DND-41 (cell line): ENCODE measurements at regions not wholly inside any gene's neighbourhood (a gene's known extent, or its start where the extent isn't known, plus 50 kb on each side); places are given as distances from the start of the nearest gene placed in this dataset.

Experiments
- CTCF ChIP-seq: IDR thresholded peaks from 2 replicates; pipeline ENCODE4 v1.5.1; 2012; ENCODE audit warnings: borderline replicate concordance, low read length, moderate library complexity, mild to moderate bottlenecking; ENCODE audit not compliant: poor library complexity, severe bottlenecking; ENCODE audit errors: extremely low read depth
- EZH2 ChIP-seq: IDR thresholded peaks from 3 replicates; pipeline ENCODE4 v1.6.1; 2012; ENCODE audit warnings: borderline replicate concordance, low read depth, mild to moderate bottlenecking, moderate library complexity, low read length, inconsistent platforms; ENCODE audit not compliant: severe bottlenecking

- no peak for TF ChIP-seq CTCF
- TF ChIP-seq EZH2 = no peak
These were observed 249.3 kb downstream of the SIPA1L2 start for GRCh38 chr1:232380596-232380995.
